GM23248 (cell line): ENCODE measurements at regions not wholly inside any gene's neighbourhood (a gene's known extent, or its start where the extent isn't known, plus 50 kb on each side); places are given as distances from the start of the nearest gene placed in this dataset.

Experiments used
- EZH2 ChIP-seq: fragments of 200-600 bp; sonication (generic); IDR thresholded peaks from 2 replicates; pipeline ENCODE4 v1.6.1; 2018; ENCODE audit warnings: antibody characterized with exemption, mild to moderate bottlenecking; ENCODE audit not compliant: insufficient read depth, poor library complexity, severe bottlenecking
- EZH2phosphoT487 ChIP-seq: fragments of 200-600 bp; sonication (generic); IDR thresholded peaks from 2 replicates; pipeline ENCODE4 v1.6.1; 2018; ENCODE audit warnings: antibody characterized with exemption, moderate library complexity, mild to moderate bottlenecking, low read depth; ENCODE audit not compliant: insufficient read depth

- no peak for TF ChIP-seq EZH2
- TF ChIP-seq EZH2phosphoT487: no peak
Observed at GRCh38 chr17:77381185-77381700, 240.5 kb downstream of the SEC14L1 start.
